ENCODE measurements at regions not wholly inside any gene's neighbourhood (a gene's known extent, or its start where the extent isn't known, plus 50 kb on each side); places are given as distances from the start of the nearest gene placed in this dataset.

DNA sequence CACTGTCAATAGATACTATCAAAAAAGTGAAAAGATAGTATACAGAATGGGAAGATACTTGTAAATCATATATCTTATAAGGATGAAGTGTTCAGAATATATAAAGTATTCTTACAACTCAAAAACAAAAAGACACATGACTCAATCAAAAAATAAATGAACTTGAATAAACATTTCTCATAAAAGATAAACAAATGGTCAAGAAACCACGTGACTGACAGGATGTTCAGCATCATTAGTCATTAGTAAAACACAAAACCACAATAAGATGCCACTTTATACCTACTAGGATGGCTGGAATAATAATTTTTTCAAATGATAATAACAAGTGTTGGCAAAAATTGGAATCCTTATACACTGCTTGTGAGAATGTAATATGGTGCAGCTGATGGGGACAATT is 729.1 kb upstream of the HS3ST5 start:
- Histone ChIP-seq H3K9ac (ENCODE audit: low read length) (no peak overlapping the region), H3K4me1 (ENCODE audit: control insufficient read depth in 1 of 2, insufficient read depth in 2 of 2, low read length in 2 of 2) (no peaks in the 10 kb centered on the region), H3K9me2 (ENCODE audit: insufficient read depth) (no peaks in the 10 kb centered on the region), H3K4me3 (replicated peaks in 1 of 2; ENCODE audit: low read depth in 1 of 2, low read length in 2 of 2) (no peak overlapping the region), H2AFZ (ENCODE audit: low read depth, low read length, poor library complexity, severe bottlenecking) (no peak overlapping the region), H4K20me1 (ENCODE audit: insufficient read depth) (no peaks in the 10 kb centered on the region), H3K4me2 (ENCODE audit: low read length) (no peak overlapping the region), H3K27ac (ENCODE audit: low read depth, low read length) (no peak overlapping the region), H3K79me2 (ENCODE audit: insufficient read depth, low read length) (no peaks in the 10 kb centered on the region), H3K36me3 (ENCODE audit: control insufficient read depth in 1 of 2, insufficient read depth in 2 of 2, low read length in 2 of 2) (no peaks in the 10 kb centered on the region), H3K27me3 (ENCODE audit: insufficient read depth, low read length) (no peaks in the 10 kb centered on the region), H3K9me3 (ENCODE audit: control insufficient read depth in 1 of 2, insufficient read depth in 1 of 2, low read depth in 1 of 2, low read length in 2 of 2) (no peaks in the 10 kb centered on the region)
- intact Hi-C loops (cut with micrococcal nuclease): no loop called here
- no TSS peak for BruUV-seq (replicated peaks)
- DNase-seq (ENCODE audit: low read depth, low spot score): no peak
- ChIA-PET CTCF (no interaction called here), RAD21 (ENCODE audit: low non-redundant PET in 1 of 2, low total read pairs in 2 of 2, uncharacterized antibody in 2 of 2, unreplicated experiment in 2 of 2) (no interaction called here), POLR2A (no interaction called here)
- ATAC-seq: no peak
- TF ChIP-seq YY1 (IDR thresholded peaks at IDR 0.05; ENCODE audit: extremely low read depth, insufficient replicate concordance, low read depth, low read length): no peak
- TF ChIP-seq, protein P1, sequence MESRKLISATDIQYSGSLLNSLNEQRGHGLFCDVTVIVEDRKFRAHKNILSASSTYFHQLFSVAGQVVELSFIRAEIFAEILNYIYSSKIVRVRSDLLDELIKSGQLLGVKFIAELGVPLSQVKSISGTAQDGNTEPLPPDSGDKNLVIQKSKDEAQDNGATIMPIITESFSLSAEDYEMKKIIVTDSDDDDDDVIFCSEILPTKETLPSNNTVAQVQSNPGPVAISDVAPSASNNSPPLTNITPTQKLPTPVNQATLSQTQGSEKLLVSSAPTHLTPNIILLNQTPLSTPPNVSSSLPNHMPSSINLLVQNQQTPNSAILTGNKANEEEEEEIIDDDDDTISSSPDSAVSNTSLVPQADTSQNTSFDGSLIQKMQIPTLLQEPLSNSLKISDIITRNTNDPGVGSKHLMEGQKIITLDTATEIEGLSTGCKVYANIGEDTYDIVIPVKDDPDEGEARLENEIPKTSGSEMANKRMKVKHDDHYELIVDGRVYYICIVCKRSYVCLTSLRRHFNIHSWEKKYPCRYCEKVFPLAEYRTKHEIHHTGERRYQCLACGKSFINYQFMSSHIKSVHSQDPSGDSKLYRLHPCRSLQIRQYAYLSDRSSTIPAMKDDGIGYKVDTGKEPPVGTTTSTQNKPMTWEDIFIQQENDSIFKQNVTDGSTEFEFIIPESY (IDR thresholded peaks at IDR 0.05; ENCODE audit: extremely low read depth, insufficient replicate concordance, low read length): no peak
- no peak for TF ChIP-seq EZH2phosphoT487 (IDR thresholded peaks at IDR 0.05; ENCODE audit: borderline replicate concordance)
- no peak for TF ChIP-seq SP1 (IDR thresholded peaks at IDR 0.05; ENCODE audit: low read depth)
- TF ChIP-seq, protein P2, sequence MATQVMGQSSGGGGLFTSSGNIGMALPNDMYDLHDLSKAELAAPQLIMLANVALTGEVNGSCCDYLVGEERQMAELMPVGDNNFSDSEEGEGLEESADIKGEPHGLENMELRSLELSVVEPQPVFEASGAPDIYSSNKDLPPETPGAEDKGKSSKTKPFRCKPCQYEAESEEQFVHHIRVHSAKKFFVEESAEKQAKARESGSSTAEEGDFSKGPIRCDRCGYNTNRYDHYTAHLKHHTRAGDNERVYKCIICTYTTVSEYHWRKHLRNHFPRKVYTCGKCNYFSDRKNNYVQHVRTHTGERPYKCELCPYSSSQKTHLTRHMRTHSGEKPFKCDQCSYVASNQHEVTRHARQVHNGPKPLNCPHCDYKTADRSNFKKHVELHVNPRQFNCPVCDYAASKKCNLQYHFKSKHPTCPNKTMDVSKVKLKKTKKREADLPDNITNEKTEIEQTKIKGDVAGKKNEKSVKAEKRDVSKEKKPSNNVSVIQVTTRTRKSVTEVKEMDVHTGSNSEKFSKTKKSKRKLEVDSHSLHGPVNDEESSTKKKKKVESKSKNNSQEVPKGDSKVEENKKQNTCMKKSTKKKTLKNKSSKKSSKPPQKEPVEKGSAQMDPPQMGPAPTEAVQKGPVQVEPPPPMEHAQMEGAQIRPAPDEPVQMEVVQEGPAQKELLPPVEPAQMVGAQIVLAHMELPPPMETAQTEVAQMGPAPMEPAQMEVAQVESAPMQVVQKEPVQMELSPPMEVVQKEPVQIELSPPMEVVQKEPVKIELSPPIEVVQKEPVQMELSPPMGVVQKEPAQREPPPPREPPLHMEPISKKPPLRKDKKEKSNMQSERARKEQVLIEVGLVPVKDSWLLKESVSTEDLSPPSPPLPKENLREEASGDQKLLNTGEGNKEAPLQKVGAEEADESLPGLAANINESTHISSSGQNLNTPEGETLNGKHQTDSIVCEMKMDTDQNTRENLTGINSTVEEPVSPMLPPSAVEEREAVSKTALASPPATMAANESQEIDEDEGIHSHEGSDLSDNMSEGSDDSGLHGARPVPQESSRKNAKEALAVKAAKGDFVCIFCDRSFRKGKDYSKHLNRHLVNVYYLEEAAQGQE (IDR thresholded peaks at IDR 0.05; ENCODE audit: low read depth): no peak
